Sigmoid colon (tissue), 3 donors: ENCODE measurements at regions not wholly inside any gene's neighbourhood (a gene's known extent, or its start where the extent isn't known, plus 50 kb on each side); places are given as distances from the start of the nearest gene placed in this dataset.
"Not testable (repeated sequence)": the region's sequence is repeated elsewhere in the genome, so short reads cannot be mapped to it uniquely, and the experiment has no call there.

ENCODE experiments used
- POLR2A ChIP-seq, 2 donors: fragments of 450-650 bp; IDR thresholded peaks; one replicate each; pipeline ENCODE4 v1.6.1; 2016; ENCODE audit warnings: antibody characterized with exemption in 2 of 2, mild to moderate bottlenecking in 2 of 2, moderate library complexity in 2 of 2
- TF ChIP-seq, protein P1 (sequence below), 4 experiments: fragments of 450-650 bp in 3 of 4; fragments of 200-600 bp in 1 of 4; IDR thresholded peaks; one replicate each; pipeline ENCODE4 v1.5.1; 2016 to 2019; ENCODE audit warnings: antibody characterized with exemption in 4 of 4, mild to moderate bottlenecking in 3 of 4, moderate library complexity in 2 of 4

DNA sequence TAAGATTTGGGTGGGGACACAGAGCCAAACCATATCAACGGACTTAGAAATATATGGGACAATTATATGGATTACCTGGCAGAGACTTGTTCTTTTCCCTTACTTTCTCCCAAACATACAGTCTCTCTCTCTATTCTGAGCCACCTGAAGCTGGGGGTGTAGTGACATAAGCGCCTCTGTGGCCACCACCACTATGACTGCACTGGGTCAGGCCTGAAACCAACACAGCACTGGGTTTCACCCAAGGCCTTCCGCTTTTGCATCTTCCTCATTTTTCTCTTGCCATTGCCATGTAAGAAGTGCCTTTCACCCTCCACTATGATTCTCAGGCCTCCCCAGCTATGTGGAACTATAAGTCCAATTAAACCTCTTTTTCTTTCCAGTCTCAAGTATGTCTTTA is 514.5 kb upstream of the FOXG1 start:
- TF ChIP-seq, protein P1, sequence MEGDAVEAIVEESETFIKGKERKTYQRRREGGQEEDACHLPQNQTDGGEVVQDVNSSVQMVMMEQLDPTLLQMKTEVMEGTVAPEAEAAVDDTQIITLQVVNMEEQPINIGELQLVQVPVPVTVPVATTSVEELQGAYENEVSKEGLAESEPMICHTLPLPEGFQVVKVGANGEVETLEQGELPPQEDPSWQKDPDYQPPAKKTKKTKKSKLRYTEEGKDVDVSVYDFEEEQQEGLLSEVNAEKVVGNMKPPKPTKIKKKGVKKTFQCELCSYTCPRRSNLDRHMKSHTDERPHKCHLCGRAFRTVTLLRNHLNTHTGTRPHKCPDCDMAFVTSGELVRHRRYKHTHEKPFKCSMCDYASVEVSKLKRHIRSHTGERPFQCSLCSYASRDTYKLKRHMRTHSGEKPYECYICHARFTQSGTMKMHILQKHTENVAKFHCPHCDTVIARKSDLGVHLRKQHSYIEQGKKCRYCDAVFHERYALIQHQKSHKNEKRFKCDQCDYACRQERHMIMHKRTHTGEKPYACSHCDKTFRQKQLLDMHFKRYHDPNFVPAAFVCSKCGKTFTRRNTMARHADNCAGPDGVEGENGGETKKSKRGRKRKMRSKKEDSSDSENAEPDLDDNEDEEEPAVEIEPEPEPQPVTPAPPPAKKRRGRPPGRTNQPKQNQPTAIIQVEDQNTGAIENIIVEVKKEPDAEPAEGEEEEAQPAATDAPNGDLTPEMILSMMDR (IDR thresholded peaks at IDR 0.05), result not testable (repeated sequence)
- not testable (repeated sequence) for TF ChIP-seq POLR2A (IDR thresholded peaks at IDR 0.05)
